Neural cell (in vitro differentiated cells): ENCODE measurements at regions not wholly inside any gene's neighbourhood (a gene's known extent, or its start where the extent isn't known, plus 50 kb on each side); places are given as distances from the start of the nearest gene placed in this dataset.

Experiments used
- H2AFZ ChIP-seq: fragments of 200-600, 300-800 bp; sonication (generic), shearing (Covaris generic); 2 replicates; pipeline ENCODE4 v1.6.0; 2014; ENCODE audit warnings: low read depth, mild to moderate bottlenecking, antibody characterized with exemption, low read length, moderate library complexity
- H3F3A ChIP-seq: fragments of 200-600 bp; shearing (Covaris generic); 2 replicates; pipeline ENCODE4 v1.6.1; 2016; ENCODE audit warnings: mild to moderate bottlenecking, moderate library complexity, mixed read lengths, antibody characterized with exemption, low read length; ENCODE audit not compliant: insufficient read depth, poor library complexity, severe bottlenecking
- H3K27ac ChIP-seq: fragments of 200-600, 300-800 bp; sonication (generic), shearing (Covaris generic); 2 replicates; pipeline ENCODE4 v1.5.1; 2014; ENCODE audit warnings: mild to moderate bottlenecking, low read length, moderate library complexity
- H3K27me3 ChIP-seq: fragments of 300-800, 200-600 bp; sonication (generic), shearing (Covaris generic); 2 replicates; pipeline ENCODE4 v1.6.0; 2014; ENCODE audit warnings: mild to moderate bottlenecking, low read depth, low read length, moderate library complexity; ENCODE audit not compliant: insufficient read depth
- H3K36me3 ChIP-seq: fragments of 300-800, 200-600 bp; sonication (generic), shearing (Covaris generic); 2 replicates; pipeline ENCODE4 v1.5.1; 2014; ENCODE audit warnings: mild to moderate bottlenecking, antibody characterized with exemption, low read length, moderate library complexity; ENCODE audit not compliant: insufficient read depth
- H3K4me2 ChIP-seq: fragments of 300-800, 200-600 bp; sonication (generic), shearing (Covaris generic); 2 replicates; pipeline ENCODE4 v1.6.0; 2014; ENCODE audit warnings: mild to moderate bottlenecking, low read length
- H3K4me3 ChIP-seq: fragments of 300-800, 200-600 bp; sonication (generic), shearing (Covaris generic); 2 replicates; pipeline ENCODE4 v1.5.1; 2014; ENCODE audit warnings: mild to moderate bottlenecking, low read length, moderate library complexity
- H3K79me2 ChIP-seq: fragments of 200-600 bp; shearing (Covaris generic); replicated peaks from 2 replicates; pipeline ENCODE4 v1.6.0; 2014; ENCODE audit warnings: mild to moderate bottlenecking, low read length, moderate library complexity; ENCODE audit not compliant: insufficient read depth
- H3K9ac ChIP-seq: fragments of 300-800, 200-600 bp; sonication (generic), shearing (Covaris generic); 2 replicates; pipeline ENCODE4 v1.6.1; 2016; ENCODE audit warnings: mild to moderate bottlenecking, low read length, mixed read lengths
- H3K9me2 ChIP-seq: fragments of 200-600 bp; shearing (Covaris generic); 2 replicates; pipeline ENCODE4 v1.6.1; 2016; ENCODE audit warnings: mild to moderate bottlenecking, low read length, mixed read lengths; ENCODE audit not compliant: insufficient read depth
- H3K9me3 ChIP-seq: fragments of 200-600, 300-800 bp; sonication (generic), shearing (Covaris generic); 2 replicates; pipeline ENCODE4 v1.6.1; 2016; ENCODE audit warnings: mild to moderate bottlenecking, mixed run types, low read length, moderate library complexity, mixed read lengths
- H4K20me1 ChIP-seq: fragments of 200-600 bp; shearing (Covaris generic); 2 replicates; pipeline ENCODE4 v1.6.1; 2016; ENCODE audit warnings: mild to moderate bottlenecking, mixed run types; ENCODE audit not compliant: insufficient read depth
- EP300 ChIP-seq: fragments of 450-650 bp; conservative IDR thresholded peaks from 2 replicates; pipeline ENCODE4 v1.6.1; 2014; ENCODE audit warnings: antibody characterized with exemption, mild to moderate bottlenecking, moderate library complexity; ENCODE audit not compliant: poor library complexity, severe bottlenecking
- EZH2 ChIP-seq: fragments of 200-600, 300-800 bp; shearing (Covaris generic), sonication (generic); IDR thresholded peaks from 2 replicates; pipeline ENCODE4 v1.6.1; 2014; ENCODE audit warnings: antibody characterized with exemption, low read length, borderline replicate concordance, mild to moderate bottlenecking; ENCODE audit not compliant: insufficient read depth, poor library complexity, severe bottlenecking
- MXI1 ChIP-seq: fragments of 450-650 bp; conservative IDR thresholded peaks from 2 replicates; pipeline ENCODE4 v1.6.1; 2014; ENCODE audit warnings: antibody characterized with exemption, mild to moderate bottlenecking; ENCODE audit not compliant: poor library complexity, severe bottlenecking
- POLR2AphosphoS5 ChIP-seq: IDR thresholded peaks from 2 replicates; pipeline ENCODE4 v1.6.1; 2012
- RAD21 ChIP-seq: fragments of 450-650 bp; conservative IDR thresholded peaks from 2 replicates; pipeline ENCODE4 v1.6.1; 2014; ENCODE audit warnings: antibody characterized with exemption, mild to moderate bottlenecking, moderate library complexity
- REST ChIP-seq: IDR thresholded peaks from 2 replicates; pipeline ENCODE4 v1.6.1; 2012; ENCODE audit warnings: borderline replicate concordance
- SMC3 ChIP-seq: fragments of 450-650 bp; conservative IDR thresholded peaks from 2 replicates; pipeline ENCODE4 v1.6.1; 2014; ENCODE audit warnings: antibody characterized with exemption, mild to moderate bottlenecking, moderate library complexity; ENCODE audit not compliant: poor library complexity
- TAF1 ChIP-seq: IDR thresholded peaks from 2 replicates; pipeline ENCODE4 v1.6.1; 2012; ENCODE audit warnings: low read depth

GRCh38 chr5:120298981-120299380 lies 165.1 kb upstream of the PRR16 start:
- H3K4me2 ChIP-seq = no peak overlapping the region
- no peak for TF ChIP-seq TAF1
- TF ChIP-seq POLR2AphosphoS5 = no peak
- no peak for TF ChIP-seq EZH2
- TF ChIP-seq EP300 = no peak
- TF ChIP-seq REST = no peak
- no peak overlapping the region for H3K9ac ChIP-seq
- no peaks in the 10 kb centered on the region for H3K9me3 ChIP-seq
- no peak overlapping the region for H2AFZ ChIP-seq
- H4K20me1 ChIP-seq = no peaks in the 10 kb centered on the region
- H3K27me3 ChIP-seq = no peaks in the 10 kb centered on the region
- no peaks in the 10 kb centered on the region for H3K36me3 ChIP-seq
- H3F3A ChIP-seq = no peaks in the 10 kb centered on the region
- no peaks in the 10 kb centered on the region for H3K9me2 ChIP-seq
- H3K79me2 ChIP-seq = no peaks in the 10 kb centered on the region
- no peak overlapping the region for H3K27ac ChIP-seq
- H3K4me3 ChIP-seq = no peak overlapping the region

- Histone ChIP-seq H3K27me3 (no peaks in the 10 kb centered on the region), H4K20me1 (no peaks in the 10 kb centered on the region), H3F3A (no peaks in the 10 kb centered on the region), H3K9ac (no peak overlapping the region), H3K4me2 (no peak overlapping the region), H3K9me3 (no peaks in the 10 kb centered on the region), H3K36me3 (no peaks in the 10 kb centered on the region), H3K27ac (no peak overlapping the region), H3K4me3 (no peak overlapping the region), H3K9me2 (no peaks in the 10 kb centered on the region), H3K79me2 (no peaks in the 10 kb centered on the region), H2AFZ (no peak overlapping the region)
- TF ChIP-seq MXI1 (no peak), POLR2AphosphoS5 (no peak), SMC3 (no peak)
These were observed 159.4 kb upstream of the PRR16 start for GRCh38 chr5:120304663-120305062.

GRCh38 chr5:120306303-120306702 lies 157.8 kb upstream of the PRR16 start:
- H2AFZ ChIP-seq = no peak overlapping the region
- no peak overlapping the region for H3K4me3 ChIP-seq

More at GRCh38 chr5:120306303-120306702, 157.8 kb upstream of the PRR16 start:
- Histone ChIP-seq H3K9ac (no peak overlapping the region), H3K36me3 (no peaks in the 10 kb centered on the region), H3F3A (no peaks in the 10 kb centered on the region), H3K27me3 (no peaks in the 10 kb centered on the region), H3K9me2 (no peaks in the 10 kb centered on the region), H3K4me2 (no peak overlapping the region), H4K20me1 (no peaks in the 10 kb centered on the region), H3K79me2 (no peaks in the 10 kb centered on the region), H3K9me3 (no peaks in the 10 kb centered on the region), H3K27ac (no peak overlapping the region)
- TF ChIP-seq EP300 (no peak), RAD21 (no peak), REST (no peak)
